ENCODE measurements at regions not wholly inside any gene's neighbourhood (a gene's known extent, or its start where the extent isn't known, plus 50 kb on each side); places are given as distances from the start of the nearest gene placed in this dataset.

- H3K9me3 Mint-ChIP-seq: peaks cover 10% of the 10 kb centered on the region
- H3K36me3 Mint-ChIP-seq: no peaks in the 10 kb centered on the region
- H3K27ac Mint-ChIP-seq: no peak overlapping the region
- DNase-seq (ENCODE audit: low spot score in 2 of 2) (no peak), ATAC-seq (no peak)
- H3K4me1 Mint-ChIP-seq: no peaks in the 10 kb centered on the region
- no peak overlapping the region for H3K4me3 Mint-ChIP-seq
Measured at GRCh38 chr13:22483276-22483675, 697.5 kb upstream of the SGCG start.

- Mint-ChIP-seq H3K36me3 (no peaks in the 10 kb centered on the region), H3K27ac (no peak overlapping the region), H3K4me3 (no peak overlapping the region), H3K9me3 (peaks cover 6% of the 10 kb centered on the region), H3K4me1 (no peaks in the 10 kb centered on the region)
- ATAC-seq (no peak), DNase-seq (ENCODE audit: low spot score in 2 of 2) (no peak)
Measured at GRCh38 chr13:22486490-22486889, 694.3 kb upstream of the SGCG start.

GRCh38 chr13:22487932-22488331 is 692.8 kb upstream of the SGCG start:
- Mint-ChIP-seq H3K36me3 (no peaks in the 10 kb centered on the region), H3K27ac (no peak overlapping the region), H3K9me3 (no peaks in the 10 kb centered on the region), H3K4me1 (no peaks in the 10 kb centered on the region), H3K4me3 (no peak overlapping the region)
- DNase-seq (ENCODE audit: low spot score in 2 of 2) (no peak), ATAC-seq (no peak)

- Mint-ChIP-seq H3K27ac (no peak overlapping the region), H3K4me1 (no peaks in the 10 kb centered on the region), H3K4me3 (no peak overlapping the region), H3K9me3 (no peaks in the 10 kb centered on the region), H3K36me3 (no peaks in the 10 kb centered on the region)
- DNase-seq (ENCODE audit: low spot score in 2 of 2) (no peak), ATAC-seq (no peak)
Measured at GRCh38 chr13:22489771-22490170, 691.0 kb upstream of the SGCG start.

GRCh38 chr13:22495819-22496218 is 685.0 kb upstream of the SGCG start:
- no peaks in the 10 kb centered on the region for H3K9me3 Mint-ChIP-seq
- no peak overlapping the region for H3K27ac Mint-ChIP-seq
- DNase-seq (ENCODE audit: low spot score in 2 of 2): no peak
- no peak overlapping the region for H3K4me3 Mint-ChIP-seq
- no peaks in the 10 kb centered on the region for H3K36me3 Mint-ChIP-seq
- no peaks in the 10 kb centered on the region for H3K4me1 Mint-ChIP-seq
- no peak for ATAC-seq

- no peak for ATAC-seq
- H3K27ac Mint-ChIP-seq: no peak overlapping the region
- no peak for DNase-seq (ENCODE audit: low spot score in 2 of 2)
- no peaks in the 10 kb centered on the region for H3K9me3 Mint-ChIP-seq
- H3K36me3 Mint-ChIP-seq: no peaks in the 10 kb centered on the region
- H3K4me1 Mint-ChIP-seq: no peaks in the 10 kb centered on the region
- H3K4me3 Mint-ChIP-seq: no peak overlapping the region
Measured at GRCh38 chr13:22496803-22497508, 683.8 kb upstream of the SGCG start.

GRCh38 chr13:22497991-22498780 is 682.6 kb upstream of the SGCG start:
- no peaks in the 10 kb centered on the region for H3K4me1 Mint-ChIP-seq
- H3K9me3 Mint-ChIP-seq: no peaks in the 10 kb centered on the region
- ATAC-seq (no peak), DNase-seq (ENCODE audit: low spot score in 2 of 2) (no peak)
- no peak overlapping the region for H3K4me3 Mint-ChIP-seq
- H3K27ac Mint-ChIP-seq: no peak overlapping the region
- H3K36me3 Mint-ChIP-seq: no peaks in the 10 kb centered on the region

GRCh38 chr13:22499919-22500318 is 680.9 kb upstream of the SGCG start:
- H3K36me3 Mint-ChIP-seq: no peaks in the 10 kb centered on the region
- no peaks in the 10 kb centered on the region for H3K4me1 Mint-ChIP-seq
- ATAC-seq (no peak), DNase-seq (ENCODE audit: low spot score in 2 of 2) (no peak)
- H3K27ac Mint-ChIP-seq: no peak overlapping the region
- H3K4me3 Mint-ChIP-seq: no peak overlapping the region
- no peaks in the 10 kb centered on the region for H3K9me3 Mint-ChIP-seq

- ATAC-seq (no peak), DNase-seq (ENCODE audit: low spot score in 2 of 2) (no peak)
- H3K36me3 Mint-ChIP-seq: no peaks in the 10 kb centered on the region
- no peak overlapping the region for H3K4me3 Mint-ChIP-seq
- no peaks in the 10 kb centered on the region for H3K4me1 Mint-ChIP-seq
- H3K9me3 Mint-ChIP-seq: peaks cover 5% of the 10 kb centered on the region
- no peak overlapping the region for H3K27ac Mint-ChIP-seq
Measured at GRCh38 chr13:22505489-22505888, 675.3 kb upstream of the SGCG start.

GRCh38 chr13:22506096-22506691 is 674.6 kb upstream of the SGCG start:
- Mint-ChIP-seq H3K36me3 (no peaks in the 10 kb centered on the region), H3K27ac (no peak overlapping the region), H3K4me1 (no peaks in the 10 kb centered on the region), H3K9me3 (peaks cover 5% of the 10 kb centered on the region), H3K4me3 (no peak overlapping the region)
- DNase-seq (ENCODE audit: low spot score in 2 of 2): no peak
- no peak for ATAC-seq

GRCh38 chr13:22517544-22517943 is 663.2 kb upstream of the SGCG start:
- ATAC-seq (no peak), DNase-seq (ENCODE audit: low spot score in 2 of 2) (no peak)
- Mint-ChIP-seq H3K4me1 (no peaks in the 10 kb centered on the region), H3K36me3 (no peaks in the 10 kb centered on the region), H3K9me3 (peaks cover 7% of the 10 kb centered on the region), H3K27ac (no peak overlapping the region), H3K4me3 (no peak overlapping the region)

GRCh38 chr13:22536851-22537250 is 643.9 kb upstream of the SGCG start:
- peaks cover 4% of the 10 kb centered on the region for H3K9me3 Mint-ChIP-seq
- no peaks in the 10 kb centered on the region for H3K4me1 Mint-ChIP-seq
- ATAC-seq (no peak), DNase-seq (ENCODE audit: low spot score in 2 of 2) (no peak)
- no peak overlapping the region for H3K4me3 Mint-ChIP-seq
- no peaks in the 10 kb centered on the region for H3K36me3 Mint-ChIP-seq
- H3K27ac Mint-ChIP-seq: no peak overlapping the region

GRCh38 chr13:22538400-22538799 is 642.4 kb upstream of the SGCG start:
- H3K4me3 Mint-ChIP-seq: no peak overlapping the region
- H3K27ac Mint-ChIP-seq: no peak overlapping the region
- ATAC-seq (no peak), DNase-seq (ENCODE audit: low spot score in 2 of 2) (no peak)
- H3K36me3 Mint-ChIP-seq: no peaks in the 10 kb centered on the region
- no peaks in the 10 kb centered on the region for H3K9me3 Mint-ChIP-seq
- no peaks in the 10 kb centered on the region for H3K4me1 Mint-ChIP-seq

GRCh38 chr13:22549126-22549525 is 631.7 kb upstream of the SGCG start:
- ATAC-seq (no peak), DNase-seq (ENCODE audit: low spot score in 2 of 2) (no peak)
- Mint-ChIP-seq H3K4me1 (no peaks in the 10 kb centered on the region), H3K9me3 (peaks cover 5% of the 10 kb centered on the region), H3K36me3 (no peaks in the 10 kb centered on the region), H3K27ac (no peak overlapping the region), H3K4me3 (no peak overlapping the region)

GRCh38 chr13:22561581-22561980 is 619.2 kb upstream of the SGCG start:
- H3K4me3 Mint-ChIP-seq: no peak overlapping the region
- peaks cover 15% of the 10 kb centered on the region for H3K9me3 Mint-ChIP-seq
- no peak for ATAC-seq
- H3K4me1 Mint-ChIP-seq: no peaks in the 10 kb centered on the region
- H3K27ac Mint-ChIP-seq: no peak overlapping the region
- no peak for DNase-seq (ENCODE audit: low spot score in 2 of 2)
- H3K36me3 Mint-ChIP-seq: no peaks in the 10 kb centered on the region

- ATAC-seq (no peak), DNase-seq (ENCODE audit: low spot score in 2 of 2) (no peak)
- Mint-ChIP-seq H3K9me3 (peaks cover 13% of the 10 kb centered on the region), H3K4me3 (no peak overlapping the region), H3K27ac (no peak overlapping the region), H3K36me3 (no peaks in the 10 kb centered on the region), H3K4me1 (no peaks in the 10 kb centered on the region)
Measured at GRCh38 chr13:22562116-22562515, 618.7 kb upstream of the SGCG start.

Measured in stimulated activated effector memory CD8-positive, alpha-beta T cell treated with anti-CD3 and anti-CD28 coated beads, Interleukin-12 subunit alpha, Interleukin-12 subunit beta, amount 100 ng/mL, for 72 hours (primary cell).